Stimulated activated CD4-positive, alpha-beta T cell treated with anti-CD3 and anti-CD28 coated beads, Interleukin-2, amount 100 ng/mL, for 24 hours (primary cell): ENCODE measurements at regions not wholly inside any gene's neighbourhood (a gene's known extent, or its start where the extent isn't known, plus 50 kb on each side); places are given as distances from the start of the nearest gene placed in this dataset.
"Not testable (repeated sequence)": the region's sequence is repeated elsewhere in the genome, so short reads cannot be mapped to it uniquely, and the experiment has no call there.

ENCODE experiments used
- DNase-seq, 2 donors: peaks; one replicate each; pipeline ENCODE4 v3.0.0-alpha.2; 2020

DNA sequence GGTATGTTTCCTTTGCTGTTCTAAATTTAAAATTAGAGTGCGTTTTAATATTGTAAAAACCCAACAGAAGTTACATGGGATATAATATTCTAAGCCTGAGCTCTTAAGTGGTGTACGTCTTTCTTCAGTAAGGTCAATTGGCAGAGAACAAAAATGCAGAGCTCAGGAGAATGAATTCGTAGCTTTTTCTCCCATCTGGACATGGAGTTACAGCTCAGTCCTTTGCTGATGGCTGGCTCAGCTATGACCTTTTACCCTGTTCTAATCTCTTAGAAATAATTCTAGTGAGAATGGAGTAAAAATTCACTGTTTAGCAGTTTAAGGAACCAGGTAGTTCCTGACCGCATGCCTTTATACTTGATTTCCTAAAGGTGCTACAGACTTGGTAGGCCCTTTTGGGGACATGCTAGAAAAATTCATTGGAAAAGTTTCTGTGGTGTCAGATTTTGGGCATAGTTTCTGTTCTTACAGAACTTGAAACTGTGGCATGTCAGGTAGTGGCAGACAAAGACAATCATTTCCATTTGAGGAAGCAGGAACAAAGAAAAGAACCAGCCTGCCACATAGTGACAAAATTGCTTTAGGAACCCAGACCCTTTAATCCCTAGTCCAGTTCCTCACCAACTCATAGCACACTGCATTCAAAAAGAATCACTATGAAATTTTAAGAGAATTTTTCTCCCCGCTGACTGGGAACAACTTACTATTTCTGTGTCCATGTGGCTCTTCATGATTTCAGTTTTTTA is 566.8 kb upstream of the ZNF804A start:
- no peak for DNase-seq

DNA sequence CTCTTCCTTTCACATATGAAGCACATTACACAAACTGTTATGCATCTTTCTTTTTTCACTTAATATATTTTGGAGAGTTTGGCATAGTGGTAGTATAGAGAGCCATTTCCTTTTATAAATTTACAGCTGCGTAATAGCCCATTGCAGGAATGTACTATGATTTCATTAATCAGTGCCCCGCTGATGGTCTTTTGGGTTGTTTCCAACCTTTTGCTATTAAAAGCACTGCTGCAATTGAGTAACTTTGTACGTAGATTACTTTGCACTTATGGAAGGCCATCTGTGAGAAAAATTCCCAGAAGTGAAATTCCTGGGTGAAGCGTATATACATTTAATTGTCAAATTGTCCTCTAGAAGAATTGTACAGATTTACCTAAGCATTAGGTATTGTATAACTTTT is 565.3 kb upstream of the ZNF804A start:
- DNase-seq, result no peak

DNA sequence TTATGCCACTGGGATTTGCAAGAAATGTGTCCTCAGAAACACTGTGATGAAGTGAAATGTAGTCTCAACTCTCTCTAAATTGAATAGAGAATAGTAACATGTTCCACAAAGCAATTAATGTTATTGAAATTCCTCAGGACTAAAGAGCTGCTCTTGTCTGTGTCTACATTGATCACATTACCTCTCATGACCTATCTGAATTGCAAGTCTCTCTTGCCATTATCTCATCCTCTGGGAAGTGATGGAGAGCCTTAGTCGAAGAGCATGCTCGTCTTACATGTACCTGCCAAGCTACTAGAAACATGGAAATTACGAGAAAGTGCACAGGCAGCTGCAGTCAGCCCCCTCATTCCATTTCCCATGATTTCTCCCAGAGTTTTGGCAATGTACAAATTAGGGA is 561.1 kb upstream of the ZNF804A start:
- no peak for DNase-seq

DNA sequence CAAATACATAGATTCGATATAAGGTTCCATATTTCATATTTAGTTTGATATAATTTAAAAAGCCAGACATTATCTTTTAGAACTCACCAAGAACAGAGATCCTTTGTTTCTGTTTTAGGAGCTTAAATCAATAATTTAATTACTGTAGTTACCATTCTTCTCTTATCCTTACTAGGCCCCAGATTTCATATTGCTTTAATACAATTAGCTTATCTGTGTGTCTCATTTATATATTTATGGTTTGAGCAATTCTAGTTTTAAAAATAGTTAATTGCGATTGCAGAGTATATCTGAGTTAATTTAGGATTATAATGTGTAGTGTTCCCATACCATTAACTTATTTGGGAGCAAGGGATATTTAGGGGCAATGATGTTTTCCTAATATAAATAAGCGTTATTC is 558.8 kb upstream of the ZNF804A start:
- no peak for DNase-seq

DNA sequence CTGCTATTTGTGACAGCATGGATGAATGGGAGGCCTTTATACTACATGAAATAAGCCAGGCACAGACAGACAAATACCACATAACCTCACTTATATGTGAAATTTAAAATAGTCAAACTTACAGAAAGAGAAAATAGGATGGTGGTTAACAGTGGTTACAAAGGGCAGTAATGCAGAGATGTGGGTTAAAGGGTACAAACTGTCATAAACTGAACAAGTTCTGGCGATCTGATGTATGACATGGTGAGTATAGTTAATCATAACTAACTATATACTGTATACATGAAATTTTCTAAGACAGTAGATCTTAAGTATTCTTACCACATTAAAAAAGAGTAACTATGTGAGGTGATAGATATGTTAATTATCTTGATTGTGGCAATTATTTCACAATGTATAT is 558.1 kb upstream of the ZNF804A start:
- DNase-seq, result no peak

DNA sequence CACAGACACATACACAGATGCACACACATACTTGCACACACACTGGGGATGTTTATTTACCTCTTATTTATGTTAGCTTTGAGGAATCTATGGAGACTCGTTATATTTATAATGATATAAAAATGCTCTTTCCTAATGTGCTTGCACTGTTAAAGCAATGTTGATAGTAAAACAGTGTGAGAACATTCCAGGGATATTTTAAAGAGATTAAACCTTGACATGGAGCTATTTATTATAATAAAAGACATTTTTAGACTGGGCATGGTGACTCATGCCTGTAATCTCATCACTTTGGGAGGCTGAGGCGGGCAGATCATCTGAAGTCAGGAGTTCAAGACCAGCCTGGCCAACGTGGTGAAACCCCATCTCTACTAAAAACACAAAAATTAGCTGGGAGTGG is 557.3 kb upstream of the ZNF804A start:
- DNase-seq, result no peak

DNA sequence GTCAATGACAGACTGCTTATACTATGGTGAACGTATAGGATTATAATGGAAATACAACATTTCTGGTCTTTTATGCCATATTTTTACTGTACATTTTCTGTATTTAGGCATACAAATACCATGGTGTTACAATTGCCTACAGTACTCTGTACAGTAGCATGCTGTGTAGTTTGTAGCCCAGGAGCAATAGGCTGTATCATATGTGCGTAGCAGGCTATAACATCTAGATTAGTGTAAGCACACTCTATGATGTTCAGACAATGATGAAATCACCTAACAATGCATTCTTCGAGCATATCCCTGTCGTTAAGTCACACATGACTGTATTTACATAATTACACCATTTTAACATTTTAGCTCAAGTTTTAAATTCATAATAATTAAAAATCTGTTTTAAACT is 556.6 kb upstream of the ZNF804A start:
- no peak for DNase-seq

DNA sequence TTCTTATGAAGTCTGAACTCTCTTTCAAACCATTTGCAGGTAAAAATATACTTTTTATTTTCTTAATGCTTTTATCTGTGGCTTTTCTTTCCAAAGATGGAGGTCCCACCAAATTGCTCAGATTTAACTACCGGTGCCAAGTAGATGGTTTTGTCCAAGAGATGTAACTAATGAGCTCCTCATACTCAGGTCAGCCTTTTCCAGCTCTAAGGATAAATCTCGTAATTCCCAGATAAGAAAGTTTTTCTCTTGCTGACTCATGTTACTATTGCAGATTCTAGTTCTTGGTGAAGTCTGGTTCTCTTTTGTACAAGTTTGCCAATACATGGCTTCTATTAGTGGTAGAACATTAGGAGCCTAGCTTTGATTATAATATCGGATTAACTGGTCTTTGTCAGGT is 550.8 kb upstream of the ZNF804A start:
- no peak for DNase-seq

DNA sequence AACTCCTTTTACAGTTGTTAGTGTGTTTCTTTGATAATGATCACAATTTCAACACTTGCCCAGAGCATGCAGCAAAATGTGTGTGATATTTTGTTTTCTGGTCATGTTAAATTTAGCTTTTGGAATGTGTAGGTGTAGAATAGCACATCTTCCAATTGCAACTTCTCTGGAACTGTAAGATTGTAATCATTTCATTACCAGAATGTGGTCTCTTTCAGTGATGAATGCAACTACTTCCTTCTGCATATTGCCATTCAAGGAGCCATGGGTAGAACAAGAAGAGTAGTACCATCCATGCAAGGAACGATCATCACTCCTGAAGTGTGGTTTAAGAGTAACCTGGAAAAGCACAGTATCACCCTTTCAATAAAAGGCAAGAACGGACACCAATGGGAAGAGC is 548.8 kb upstream of the ZNF804A start:
- no peak for DNase-seq

DNA sequence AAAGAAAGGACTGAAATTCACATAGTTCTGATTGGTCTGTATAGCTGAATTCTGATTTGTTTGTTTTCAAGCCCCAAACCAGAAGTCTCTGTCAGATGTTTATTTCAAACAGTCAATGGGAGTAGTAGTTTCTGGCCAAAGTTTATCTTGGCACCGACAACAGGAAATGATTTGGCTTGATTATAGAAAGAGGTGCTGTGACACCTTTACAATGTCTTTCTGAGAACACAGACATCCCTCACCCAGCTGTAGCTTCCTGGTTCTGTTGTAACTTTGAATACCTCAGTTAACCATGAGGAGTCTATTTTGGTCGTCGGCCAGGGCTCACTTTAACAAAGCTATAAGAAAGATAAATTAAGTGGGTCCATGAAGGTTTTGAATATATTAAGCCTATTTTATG is 545.0 kb upstream of the ZNF804A start:
- DNase-seq, result no peak

DNA sequence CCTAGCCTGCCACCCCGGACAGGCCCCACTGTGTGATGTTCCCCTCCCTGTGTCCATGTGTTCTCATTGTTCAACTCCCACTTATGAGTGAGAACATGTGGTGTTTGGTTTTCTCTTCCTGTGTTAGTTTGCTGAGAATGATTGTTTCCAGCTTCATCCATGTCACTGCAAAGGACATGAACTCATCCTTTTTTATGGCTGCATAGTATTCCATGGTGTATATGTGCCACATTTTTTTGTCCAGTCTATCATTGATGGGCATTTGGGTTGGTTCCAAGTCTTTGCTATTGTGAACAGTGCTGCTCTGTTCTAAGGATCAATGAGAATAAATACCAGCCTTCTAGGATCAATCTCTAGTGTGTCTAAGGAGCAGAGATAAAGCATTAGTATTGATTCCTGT is 543.9 kb upstream of the ZNF804A start:
- not testable (repeated sequence) for DNase-seq

DNA sequence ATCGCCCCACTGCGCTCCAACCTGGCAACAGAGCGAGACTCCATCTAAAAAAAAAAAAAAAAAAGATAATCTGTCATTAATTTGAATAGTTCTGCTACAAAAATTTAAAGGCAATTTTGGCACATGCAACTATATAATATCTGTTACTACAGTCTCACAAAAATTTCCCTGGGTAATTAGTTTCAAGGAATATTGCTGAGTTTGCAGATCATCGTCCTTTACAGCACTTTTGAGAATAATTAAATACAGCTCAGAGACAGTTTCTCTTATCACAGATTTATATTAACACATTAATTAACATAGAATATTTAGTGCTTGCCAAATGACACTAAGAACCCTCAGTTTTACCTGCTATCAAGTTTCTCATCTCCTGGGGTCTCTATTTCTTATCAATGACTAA is 540.4 kb upstream of the ZNF804A start:
- DNase-seq, result no peak

DNA sequence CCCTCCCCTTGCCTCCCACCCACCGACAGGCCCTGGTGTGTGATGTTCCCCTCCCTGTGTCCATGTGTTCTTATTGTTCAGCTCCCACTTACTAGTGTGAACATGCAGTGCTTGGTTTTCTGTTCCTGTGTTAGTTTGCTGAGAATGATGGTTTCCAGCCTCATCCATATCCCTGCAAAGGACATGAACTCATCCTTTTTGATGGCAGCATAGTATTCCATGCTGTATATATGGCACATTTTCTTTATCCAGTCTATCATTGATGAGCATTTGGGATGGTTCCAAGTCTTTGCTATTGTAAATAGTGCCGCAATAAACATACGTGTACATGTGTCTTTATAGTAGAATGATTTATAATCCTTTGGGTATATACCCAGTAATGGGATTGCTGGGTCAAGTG is 538.1 kb upstream of the ZNF804A start:
- DNase-seq, result not testable (repeated sequence)

DNA sequence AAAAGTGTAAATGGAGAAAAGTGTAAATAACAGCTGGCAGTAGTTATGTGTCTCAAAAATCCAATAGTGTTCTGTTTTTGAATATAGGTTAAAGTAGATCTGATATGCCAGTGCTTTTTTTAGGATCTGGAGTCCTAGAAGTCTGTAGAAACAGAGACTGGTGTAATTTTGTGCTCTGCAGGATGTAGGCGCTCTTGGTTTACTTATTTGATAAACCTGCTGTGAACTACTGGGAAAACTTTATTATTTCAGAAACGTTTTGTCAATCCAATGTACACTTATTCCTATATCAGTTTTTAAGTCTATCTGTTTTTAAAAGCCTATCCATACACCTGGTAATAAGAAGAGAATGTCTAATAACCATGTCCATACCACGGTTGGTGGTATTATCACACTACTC is 530.8 kb upstream of the ZNF804A start:
- no peak for DNase-seq

DNA sequence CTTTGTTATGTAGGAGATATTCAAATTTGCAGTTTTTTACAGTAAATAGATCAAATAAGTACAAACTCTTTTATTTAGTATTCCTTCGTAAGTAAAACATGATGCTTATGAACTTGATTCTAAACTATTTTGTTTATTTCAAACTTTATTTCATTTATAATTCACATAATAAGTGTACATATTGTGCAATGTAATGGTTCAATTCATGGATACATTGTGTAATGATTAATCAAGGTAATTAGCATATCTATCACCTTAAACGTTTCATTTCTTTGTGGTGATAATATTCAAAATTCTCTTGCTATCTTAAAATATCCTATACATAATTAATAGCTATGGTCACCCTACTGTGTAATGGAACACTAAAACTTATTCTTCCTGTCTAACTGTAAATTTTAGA is 525.9 kb upstream of the ZNF804A start:
- no peak for DNase-seq

DNA sequence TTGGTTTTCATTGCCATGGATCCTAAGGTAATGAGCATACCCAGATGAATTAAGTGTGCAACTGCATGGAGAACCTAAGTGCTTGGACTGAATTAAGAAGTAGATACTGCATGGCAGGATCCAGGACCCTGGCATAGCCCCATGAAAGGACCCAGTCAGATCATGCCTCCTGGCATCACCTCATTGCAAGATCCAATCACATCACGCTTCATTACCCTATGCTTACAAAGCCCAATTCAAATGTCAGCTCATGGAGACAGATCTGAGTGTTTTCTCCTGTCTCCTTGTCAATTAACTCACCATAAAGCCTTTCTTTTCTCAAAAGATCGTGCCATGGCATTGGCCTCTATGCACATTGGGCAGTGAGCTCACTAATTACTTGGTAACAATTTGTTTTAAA is 519.8 kb upstream of the ZNF804A start:
- no peak for DNase-seq

DNA sequence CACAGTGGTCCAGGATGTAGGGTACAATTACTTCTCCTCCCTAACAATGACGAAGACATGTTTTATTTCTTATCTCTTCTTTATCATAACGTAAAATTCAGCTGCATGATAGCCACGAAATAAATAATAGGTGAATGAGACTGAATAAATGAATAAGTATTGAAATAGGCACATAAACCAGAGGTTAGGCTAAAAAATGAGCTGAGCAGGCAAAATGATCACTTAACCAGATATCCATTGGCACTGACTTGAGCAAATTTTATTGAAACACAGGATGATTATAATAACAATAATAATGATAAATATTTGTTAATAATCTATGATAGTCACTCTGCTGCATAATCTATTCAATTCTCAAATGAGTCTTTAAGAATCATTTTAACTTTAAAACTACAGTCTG is 506.9 kb upstream of the ZNF804A start:
- no peak for DNase-seq

DNA sequence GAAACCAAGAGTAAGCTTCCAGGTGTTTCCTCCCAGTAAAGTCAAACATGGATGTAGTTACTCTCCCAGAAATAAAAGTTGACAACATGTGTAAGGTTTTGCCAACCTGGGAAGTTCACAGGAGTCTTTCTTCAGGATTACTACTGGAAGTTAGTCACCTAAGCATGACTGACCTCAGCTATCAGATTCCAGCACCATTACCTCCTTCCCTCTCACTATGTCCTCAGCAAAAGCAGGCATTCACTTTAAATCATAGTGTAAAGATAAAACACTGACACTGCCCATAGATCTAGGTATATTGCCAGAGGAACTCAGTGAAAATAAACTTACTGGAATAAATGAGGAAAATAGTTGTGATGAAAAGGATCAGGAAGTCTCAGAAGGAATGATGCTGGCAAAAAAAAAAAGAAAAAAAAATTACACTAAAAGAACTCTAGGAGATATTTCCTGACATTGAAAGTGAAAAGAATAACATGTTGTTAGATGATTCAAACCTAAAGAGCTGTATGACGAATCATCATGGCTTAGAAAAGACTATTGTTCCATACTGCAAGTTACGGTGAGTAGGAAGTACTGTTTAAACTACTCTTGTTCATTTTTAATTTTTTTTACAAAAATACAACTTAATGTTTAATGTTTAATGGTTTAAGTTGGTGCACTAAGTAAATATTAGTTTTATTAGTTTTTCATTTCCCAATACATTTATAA is 484.5 kb upstream of the ZNF804A start:
- no peak for DNase-seq

DNA sequence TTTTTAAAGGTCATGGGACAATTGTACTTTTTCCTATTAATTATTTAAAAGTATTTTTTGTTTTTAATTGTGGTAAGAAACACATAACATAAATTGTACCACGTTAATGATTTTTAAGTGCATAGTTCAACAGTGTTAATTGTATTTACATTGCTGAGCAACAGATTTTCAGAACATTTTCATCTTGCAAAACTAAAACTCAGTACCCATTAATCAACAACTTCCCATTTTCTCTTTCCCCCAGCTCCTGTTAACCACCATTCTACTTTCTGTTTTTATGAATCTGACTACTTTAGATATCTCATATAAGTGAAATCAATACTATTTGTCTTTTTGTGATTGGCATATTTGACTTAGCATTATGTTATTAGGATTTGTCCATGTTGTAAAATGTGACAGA is 483.9 kb upstream of the ZNF804A start:
- DNase-seq, result no peak

DNA sequence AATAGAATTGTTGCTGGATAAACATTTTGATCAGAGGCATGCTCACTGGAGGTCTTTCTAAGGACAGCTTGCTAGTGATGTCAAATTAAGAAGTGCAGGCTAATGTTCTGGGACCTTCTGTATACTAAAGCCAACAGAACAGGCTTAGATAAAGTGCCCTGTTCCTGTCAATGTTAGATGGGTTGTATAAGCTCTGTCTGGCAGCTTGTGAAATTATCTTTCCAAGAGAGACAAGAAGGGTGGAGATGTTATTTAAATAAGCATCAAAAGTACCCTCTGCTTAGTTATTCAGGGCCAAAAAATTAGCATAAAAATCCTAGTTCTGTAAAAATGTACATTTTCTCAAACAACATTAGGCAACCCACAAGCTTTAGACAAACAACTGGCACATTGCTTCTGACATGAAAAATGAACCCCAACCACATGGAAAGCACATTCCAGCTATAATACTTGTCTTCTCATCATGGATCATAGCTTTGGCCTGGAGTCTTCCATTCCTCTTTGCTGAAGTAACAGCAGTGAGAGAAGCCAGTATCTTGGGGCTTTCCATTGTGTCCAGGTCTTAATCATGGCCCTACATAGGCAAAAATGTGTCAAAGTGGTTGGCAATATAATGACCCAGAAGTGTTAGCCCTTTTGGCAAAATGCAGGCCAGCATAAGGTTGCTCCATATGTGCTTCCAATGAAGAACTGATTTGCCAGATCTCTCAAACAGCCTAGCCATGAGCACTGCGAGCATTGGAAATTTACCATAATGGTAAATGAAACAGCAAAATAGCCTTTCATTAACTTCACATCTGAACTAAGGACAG is 478.1 kb upstream of the ZNF804A start:
- DNase-seq, result no peak

DNA sequence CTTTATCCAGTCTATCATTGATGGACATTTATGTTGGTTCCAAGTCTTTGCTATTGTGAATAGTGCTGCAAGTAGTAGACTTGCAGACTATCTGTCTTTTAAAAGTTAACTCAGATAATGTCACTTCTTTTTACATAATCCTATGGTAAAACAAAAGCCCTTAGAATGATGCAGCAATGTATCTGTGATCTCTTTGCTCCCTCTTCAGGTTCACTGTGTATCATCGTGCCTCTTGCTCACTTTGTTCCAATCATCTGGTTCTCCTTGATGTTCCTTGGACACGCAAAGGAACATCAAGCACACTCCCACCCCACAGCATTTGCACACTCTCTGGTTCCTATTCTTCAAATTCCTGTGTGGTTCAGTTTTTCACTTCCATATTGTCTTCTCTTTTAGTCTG is 472.5 kb upstream of the ZNF804A start:
- no peak for DNase-seq

DNA sequence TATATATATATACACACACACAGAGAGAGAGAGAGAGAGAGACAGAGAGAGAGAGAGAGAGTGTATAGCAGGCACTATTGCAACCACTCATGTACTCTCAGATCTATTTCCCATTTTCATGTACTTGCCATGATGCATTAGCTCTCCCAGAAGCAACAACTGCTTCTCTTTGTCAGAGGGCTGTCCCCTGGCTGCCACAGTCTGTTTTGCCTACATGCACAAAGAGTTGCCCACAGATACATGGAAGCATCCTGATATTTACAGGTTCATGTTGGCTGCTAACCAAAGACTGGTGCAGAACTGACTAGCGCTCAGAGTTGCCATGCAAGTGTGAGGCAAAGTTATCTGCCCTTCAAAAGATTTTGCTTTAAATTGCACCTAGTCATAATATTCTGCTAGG is 469.3 kb upstream of the ZNF804A start:
- DNase-seq, result no peak

DNA sequence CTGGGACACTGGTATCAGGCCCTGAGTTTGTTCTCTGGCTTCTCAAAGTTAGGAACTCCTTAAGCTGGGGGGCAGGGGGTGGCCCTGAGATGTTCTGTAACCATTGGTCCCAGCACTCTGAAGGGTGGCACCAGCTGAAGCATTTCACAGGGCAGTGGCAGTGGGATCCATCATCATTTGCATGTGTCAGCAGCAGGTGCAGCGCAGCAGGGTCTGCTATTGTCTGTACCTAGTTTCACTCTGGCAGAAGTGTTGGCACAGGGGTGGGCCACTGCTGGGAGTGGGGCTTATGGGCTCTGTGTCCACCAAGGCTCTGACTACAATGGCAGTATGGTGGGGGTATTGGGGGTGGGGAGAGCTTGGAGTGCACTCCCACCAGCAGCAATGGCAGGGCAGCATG is 460.4 kb upstream of the ZNF804A start:
- DNase-seq, result no peak

DNA sequence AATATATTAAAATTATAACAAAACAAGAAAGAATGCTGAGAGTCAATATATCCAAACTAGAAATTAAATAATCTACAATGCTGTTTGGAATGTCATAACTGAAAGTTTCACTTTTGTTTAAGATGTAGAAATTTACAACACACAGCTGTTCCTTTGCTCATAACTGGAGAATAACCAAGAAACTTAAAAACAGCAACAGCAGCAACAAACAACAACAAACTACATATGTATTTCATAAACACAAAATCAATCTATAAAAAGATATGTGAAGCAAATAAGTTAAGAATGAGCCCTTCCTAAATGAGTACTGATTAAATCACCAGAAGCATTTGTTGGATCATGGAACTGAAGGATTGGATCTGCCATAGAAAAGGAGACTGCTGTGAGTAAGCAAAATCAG is 456.5 kb upstream of the ZNF804A start:
- no peak for DNase-seq
